Mononuclear cell (primary cell): ENCODE measurements at regions not wholly inside any gene's neighbourhood (a gene's known extent, or its start where the extent isn't known, plus 50 kb on each side); places are given as distances from the start of the nearest gene placed in this dataset.
"Not testable (repeated sequence)": the region's sequence is repeated elsewhere in the genome, so short reads cannot be mapped to it uniquely, and the experiment has no call there.

ENCODE experiments used
- H3K27me3 ChIP-seq: 2 replicates; pipeline ENCODE4 v1.6.0; 2011; ENCODE audit warnings: low read length, control low read depth; ENCODE audit not compliant: insufficient read depth
- H3K4me1 ChIP-seq: 2 replicates; pipeline ENCODE4 v1.5.1; 2011; ENCODE audit warnings: mild to moderate bottlenecking, low read length, control low read depth; ENCODE audit not compliant: insufficient read depth
- H3K4me3 ChIP-seq: 2 replicates; pipeline ENCODE4 v1.5.1; 2011; ENCODE audit warnings: mild to moderate bottlenecking, low read length, moderate library complexity
- H3K9me3 ChIP-seq: 2 replicates; pipeline ENCODE4 v1.5.1; 2011; ENCODE audit warnings: low read depth, mild to moderate bottlenecking, control low read depth, low read length

- H3K4me1 ChIP-seq, H3K27me3 ChIP-seq, H3K4me3 ChIP-seq, H3K9me3 ChIP-seq: not testable (repeated sequence)
These were observed 118.9 kb downstream of the ZNF486 start for GRCh38 chr19:20285876-20286275.

DNA sequence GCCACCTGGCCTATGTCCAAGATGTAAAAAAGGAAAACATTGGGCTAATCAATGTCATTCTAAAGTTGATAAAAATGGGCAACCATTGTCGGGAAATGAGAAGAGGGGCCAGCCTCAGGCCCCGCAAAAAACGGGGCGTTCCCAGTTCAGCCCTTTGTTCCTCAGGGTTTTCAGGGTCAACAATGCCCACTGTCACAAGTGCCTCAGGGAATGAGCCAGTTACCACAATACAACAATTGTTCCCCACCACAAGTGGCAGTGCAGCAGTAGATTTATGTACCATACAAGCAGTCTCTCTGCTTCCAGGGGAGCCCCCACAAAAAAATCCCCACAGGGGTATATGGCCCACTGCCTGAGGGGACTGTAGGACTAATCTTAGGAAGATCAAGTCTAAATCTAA is 112.5 kb downstream of the ZNF486 start:
- H3K27me3 ChIP-seq: no peaks in the 10 kb centered on the region
- H3K4me3 ChIP-seq: no peak overlapping the region
- no peaks in the 10 kb centered on the region for H3K9me3 ChIP-seq
- no peaks in the 10 kb centered on the region for H3K4me1 ChIP-seq

DNA sequence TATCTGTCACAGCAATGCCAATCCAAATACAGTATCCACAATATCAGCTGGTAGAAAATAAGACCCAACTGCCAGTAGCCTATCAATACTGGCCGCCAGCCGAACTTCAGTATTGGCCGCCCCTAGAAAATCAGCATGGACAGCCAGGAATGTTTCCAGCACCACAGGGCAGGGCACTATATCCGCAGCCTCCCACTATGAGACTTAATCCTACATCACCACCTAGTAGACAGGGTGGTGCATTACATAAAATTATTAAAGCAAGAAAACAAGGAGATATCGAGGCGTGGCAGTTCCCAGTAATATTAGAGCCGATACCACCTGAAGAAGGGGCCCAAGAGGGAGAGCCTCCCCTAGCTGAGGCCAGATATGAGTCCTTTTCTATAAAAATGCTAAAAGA is 111.3 kb downstream of the ZNF486 start:
- H3K4me3 ChIP-seq: no peak overlapping the region
- no peaks in the 10 kb centered on the region for H3K9me3 ChIP-seq
- no peaks in the 10 kb centered on the region for H3K4me1 ChIP-seq
- no peaks in the 10 kb centered on the region for H3K27me3 ChIP-seq

DNA sequence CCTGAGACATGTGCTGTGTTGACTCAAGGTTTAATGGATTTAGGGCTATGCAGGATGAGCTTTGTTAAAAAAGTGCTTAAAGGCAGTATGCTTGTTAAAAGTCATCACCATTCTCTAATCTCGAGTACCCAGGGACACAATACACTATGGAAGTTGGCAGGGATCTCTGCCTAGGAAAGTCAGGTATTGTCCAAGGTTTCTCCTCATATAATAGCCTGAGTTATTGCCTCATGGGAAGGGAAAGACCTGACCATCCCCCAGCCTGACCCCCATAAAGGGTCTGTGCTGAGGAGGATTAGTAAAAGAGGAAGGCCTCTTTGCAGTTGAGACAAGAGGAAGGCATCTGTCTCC is 109.7 kb downstream of the ZNF486 start:
- not testable (repeated sequence) for H3K4me3 ChIP-seq, H3K4me1 ChIP-seq, H3K9me3 ChIP-seq, H3K27me3 ChIP-seq

DNA sequence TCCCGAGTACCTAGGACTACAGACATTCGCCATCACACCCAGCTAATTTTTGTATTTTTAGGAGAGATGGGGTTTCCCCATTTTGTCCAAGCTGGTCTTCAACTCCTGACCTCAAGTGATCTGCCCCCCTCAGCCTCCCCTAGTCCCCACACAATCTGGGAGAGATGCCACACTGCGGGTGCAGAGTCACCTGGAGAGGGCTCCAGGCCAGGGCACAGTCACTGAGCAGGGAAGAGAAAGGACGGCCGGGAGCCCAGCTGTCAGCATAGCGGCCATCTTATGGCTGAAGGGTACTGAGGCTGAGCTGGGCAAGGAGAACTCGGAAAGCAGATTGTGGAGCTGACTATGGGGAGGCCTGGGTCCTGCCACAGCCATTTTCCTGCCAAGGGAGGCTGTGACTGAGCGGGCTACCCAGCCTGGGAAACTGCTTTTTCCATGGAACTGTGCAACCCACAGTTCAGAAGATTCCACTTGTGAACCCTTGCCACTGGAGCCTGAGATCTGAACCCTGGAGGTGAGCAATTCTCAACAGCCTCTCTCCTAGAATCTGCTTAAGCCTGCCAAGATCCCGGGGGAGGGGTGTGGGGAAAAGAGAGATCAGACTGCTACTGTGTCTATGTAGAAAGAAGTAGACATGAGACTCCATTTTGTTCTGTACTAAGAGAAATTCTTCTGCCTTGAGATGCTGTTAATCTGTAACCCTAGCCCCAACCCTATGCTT is 109.2 kb downstream of the ZNF486 start:
- Histone ChIP-seq H3K4me3 (no peak overlapping the region), H3K9me3 (no peaks in the 10 kb centered on the region), H3K4me1 (no peaks in the 10 kb centered on the region), H3K27me3 (no peaks in the 10 kb centered on the region)

DNA sequence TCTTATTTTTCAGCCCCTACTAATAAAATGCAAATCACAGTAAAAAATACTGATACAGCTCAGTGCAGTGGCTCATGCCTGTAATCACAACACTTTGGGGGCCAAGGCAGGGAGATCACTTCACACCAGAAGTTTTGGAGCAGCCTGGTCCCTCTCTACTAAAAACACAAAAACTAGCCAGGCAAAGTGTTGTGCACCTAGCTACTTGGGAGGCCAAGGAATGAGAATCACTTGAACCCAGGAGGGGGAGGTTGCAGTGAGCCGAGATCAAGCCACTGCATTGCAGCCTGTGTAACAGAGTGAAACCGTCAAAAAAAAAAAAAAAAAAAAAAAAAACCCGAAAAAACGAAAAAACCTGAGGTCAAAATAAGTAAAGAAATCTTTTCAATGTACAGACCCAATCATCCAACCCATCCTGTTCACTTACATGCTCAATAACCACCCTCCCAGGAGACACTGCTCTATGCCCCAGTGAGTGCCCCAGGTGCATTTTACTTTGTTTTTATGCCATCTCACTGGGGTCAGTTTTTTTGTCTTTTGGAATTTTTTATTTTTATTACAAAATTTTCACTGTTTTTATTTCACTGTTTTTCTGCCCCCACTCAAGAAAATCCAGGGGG is 107.0 kb downstream of the ZNF486 start:
- H3K27me3 ChIP-seq: no peaks in the 10 kb centered on the region
- H3K9me3 ChIP-seq: no peaks in the 10 kb centered on the region
- no peak overlapping the region for H3K4me3 ChIP-seq
- H3K4me1 ChIP-seq: no peaks in the 10 kb centered on the region

DNA sequence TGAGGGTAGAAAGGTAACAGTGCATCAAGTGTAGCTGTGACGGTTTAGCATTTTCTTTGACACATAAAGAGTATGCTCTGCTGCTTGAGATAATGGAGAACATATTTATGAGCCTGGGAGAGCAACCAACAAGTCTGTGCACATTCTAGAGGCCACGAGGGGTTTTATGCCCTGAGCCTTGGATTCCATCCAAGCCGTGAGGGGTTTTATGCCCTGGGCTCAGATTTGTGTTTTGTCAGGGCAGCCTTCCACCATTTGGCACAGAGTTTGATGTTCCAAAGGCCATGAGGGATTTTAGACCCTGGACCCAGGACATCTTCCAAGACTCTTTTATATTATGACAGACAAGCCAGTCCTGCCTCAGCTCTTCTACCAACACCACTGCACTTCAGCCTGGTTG is 106.4 kb downstream of the ZNF486 start:
- Histone ChIP-seq H3K4me3 (no peak overlapping the region), H3K9me3 (no peaks in the 10 kb centered on the region), H3K4me1 (no peaks in the 10 kb centered on the region), H3K27me3 (no peaks in the 10 kb centered on the region)

- H3K4me3 ChIP-seq, H3K4me1 ChIP-seq, H3K9me3 ChIP-seq, H3K27me3 ChIP-seq: not testable (repeated sequence)
These were observed 105.6 kb downstream of the ZNF486 start for GRCh38 chr19:20272627-20273010.

DNA sequence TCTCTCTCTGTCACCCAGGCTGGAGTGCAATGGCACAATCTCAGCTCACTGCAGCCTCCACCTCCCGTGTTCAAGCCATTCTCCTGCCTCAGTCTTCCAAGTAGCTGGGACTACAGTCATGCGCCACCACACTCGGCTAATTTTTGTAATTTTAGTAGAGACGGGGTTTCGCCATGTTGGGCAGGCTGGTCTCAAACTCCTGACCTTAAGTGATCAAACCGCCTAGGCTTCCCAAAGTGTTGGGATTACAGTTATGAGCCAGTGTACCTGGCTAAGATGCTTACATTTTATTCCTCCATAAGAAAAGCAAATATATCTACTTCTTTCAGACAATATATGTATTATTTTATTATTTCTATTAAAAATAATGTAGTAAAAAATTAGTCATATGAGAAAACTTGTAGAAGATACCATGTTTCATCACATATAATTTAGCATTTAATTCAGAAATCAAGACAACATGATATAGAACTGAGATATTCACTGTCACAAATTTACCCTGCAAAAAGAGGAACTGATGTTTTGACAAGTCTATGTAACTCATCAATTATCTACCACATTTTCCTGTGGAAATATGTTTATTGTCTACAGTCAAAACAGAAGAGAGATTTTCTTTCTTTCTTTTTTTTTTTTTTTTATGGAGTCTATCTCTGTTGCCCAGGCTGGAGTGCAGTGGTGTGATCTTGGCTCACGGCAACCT is 105.1 kb downstream of the ZNF486 start:
- not testable (repeated sequence) for H3K27me3 ChIP-seq, H3K4me3 ChIP-seq, H3K4me1 ChIP-seq, H3K9me3 ChIP-seq

GRCh38 chr19:20271215-20271926 is 104.4 kb downstream of the ZNF486 start:
- Histone ChIP-seq H3K4me3 (no peak overlapping the region), H3K9me3 (no peaks in the 10 kb centered on the region), H3K27me3 (no peaks in the 10 kb centered on the region), H3K4me1 (no peaks in the 10 kb centered on the region)

GRCh38 chr19:20269461-20269860 is 102.4 kb downstream of the ZNF486 start:
- no peaks in the 10 kb centered on the region for H3K4me1 ChIP-seq
- H3K9me3 ChIP-seq: no peaks in the 10 kb centered on the region
- no peak overlapping the region for H3K4me3 ChIP-seq
- H3K27me3 ChIP-seq: no peaks in the 10 kb centered on the region

DNA sequence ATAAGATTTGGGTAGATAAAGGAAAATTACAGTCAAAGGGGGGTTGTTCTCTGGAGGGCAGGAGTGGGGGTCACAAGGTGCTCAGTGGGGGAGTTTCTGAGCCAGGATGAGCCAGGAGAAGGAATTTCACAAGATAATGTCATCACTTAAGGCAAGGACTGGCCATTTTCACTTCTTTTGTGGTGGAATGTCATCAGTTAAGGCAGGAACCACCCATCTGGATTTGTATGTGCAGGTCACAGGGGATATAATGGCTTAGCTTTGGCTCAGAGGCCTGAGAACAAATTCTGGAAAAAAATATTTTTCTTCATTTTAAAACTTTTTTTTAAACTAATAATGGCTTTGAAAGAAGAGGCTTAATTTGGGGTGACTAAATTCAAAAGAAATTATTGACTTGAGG is 94.5 kb downstream of the ZNF486 start:
- not testable (repeated sequence) for H3K4me3 ChIP-seq, H3K27me3 ChIP-seq, H3K4me1 ChIP-seq

GRCh38 chr19:20260738-20261137 is 93.7 kb downstream of the ZNF486 start:
- not testable (repeated sequence) for H3K4me3 ChIP-seq, H3K4me1 ChIP-seq, H3K27me3 ChIP-seq, H3K9me3 ChIP-seq

More for the DNA sequence above, 94.5 kb downstream of the ZNF486 start:
- not testable (repeated sequence) for H3K9me3 ChIP-seq

DNA sequence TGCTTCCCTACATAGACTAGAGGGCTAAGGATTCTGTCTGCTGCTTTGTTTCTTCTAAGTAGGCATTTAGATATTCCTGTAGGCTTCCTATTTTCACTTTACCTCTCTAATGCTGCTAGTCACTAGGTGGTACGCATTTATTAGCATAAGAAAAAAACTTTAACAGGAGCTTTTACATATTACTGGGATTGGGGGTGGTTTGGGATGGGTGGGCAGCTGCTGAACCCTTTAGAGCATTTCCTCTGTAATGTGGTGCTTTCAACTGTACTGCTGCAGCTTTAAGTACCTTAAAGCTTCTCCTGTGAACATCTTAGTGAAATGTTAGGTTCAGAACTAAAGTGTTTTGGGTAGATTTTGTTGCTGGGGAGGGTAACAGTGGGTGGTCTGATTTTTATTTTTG is 92.6 kb downstream of the ZNF486 start:
- Histone ChIP-seq H3K4me1 (no peaks in the 10 kb centered on the region), H3K27me3 (no peaks in the 10 kb centered on the region), H3K9me3 (no peaks in the 10 kb centered on the region), H3K4me3 (no peak overlapping the region)

GRCh38 chr19:20256606-20257005 is 89.6 kb downstream of the ZNF486 start:
- no peaks in the 10 kb centered on the region for H3K4me1 ChIP-seq
- H3K27me3 ChIP-seq: no peaks in the 10 kb centered on the region
- no peaks in the 10 kb centered on the region for H3K9me3 ChIP-seq
- H3K4me3 ChIP-seq: no peak overlapping the region
